GDM1 (cell line): ENCODE measurements at regions not wholly inside any gene's neighbourhood (a gene's known extent, or its start where the extent isn't known, plus 50 kb on each side); places are given as distances from the start of the nearest gene placed in this dataset.

Experiments used
- DNase-seq: peaks from one replicate; lab custom pipeline; 2025; lab: John Stamatoyannopoulos, UW

DNA sequence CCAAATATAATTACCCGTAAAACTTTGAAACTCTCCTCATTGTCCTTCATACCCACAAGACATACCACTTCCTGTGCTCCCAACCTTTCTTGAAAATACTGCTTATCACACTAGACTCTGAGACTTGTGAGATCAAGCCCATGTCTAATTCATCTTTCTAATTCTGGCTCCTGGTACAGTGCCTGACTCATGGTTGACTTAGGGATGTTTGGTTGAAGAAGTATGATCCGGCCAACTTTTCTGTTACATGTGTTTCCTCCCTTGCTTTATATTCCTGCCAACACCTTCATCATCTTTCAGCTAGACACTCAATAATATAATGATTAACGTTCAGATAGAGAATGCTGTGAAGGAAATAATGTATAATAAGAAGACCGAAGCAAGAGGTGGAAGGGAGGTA, 58.2 kb downstream of the MEX3B start:
- DNase-seq = no peak

DNA sequence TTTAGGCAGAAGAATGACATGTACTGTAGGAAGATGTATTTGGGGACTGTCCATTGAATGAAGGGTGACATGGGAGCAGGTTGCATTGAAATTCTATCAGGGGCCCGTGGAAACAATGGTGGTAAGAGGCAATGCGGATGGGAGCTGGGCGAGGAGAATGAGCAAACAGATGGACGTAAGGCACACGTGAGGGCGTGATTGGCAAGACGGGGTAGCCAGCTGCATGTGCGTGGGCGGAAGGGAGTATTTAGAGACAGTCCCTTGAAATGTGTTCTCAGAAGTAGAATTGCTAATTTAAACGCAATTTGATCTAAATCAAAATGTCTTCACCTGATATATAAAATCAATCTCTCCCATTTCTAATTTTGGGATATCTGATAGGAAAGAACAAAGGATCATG, 62.3 kb downstream of the MEX3B start:
- no peak for DNase-seq

DNA sequence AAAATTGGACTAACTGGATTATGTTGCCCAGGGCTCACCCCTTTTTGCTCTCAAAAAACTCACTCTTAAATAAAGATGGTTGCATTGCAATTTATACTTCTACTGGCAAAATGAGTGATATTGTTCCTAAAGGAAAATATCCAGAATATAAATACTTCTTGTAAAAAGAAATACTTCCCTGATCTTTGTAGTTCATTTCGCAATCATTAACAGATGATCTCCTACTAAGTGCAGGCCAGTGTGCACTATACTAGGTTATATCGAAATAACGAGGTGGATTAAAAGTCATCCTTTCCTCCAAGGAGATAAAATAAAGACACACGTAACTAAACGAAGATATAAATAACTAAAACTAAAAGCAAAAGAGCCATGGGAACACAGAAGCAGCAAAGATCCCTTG, 63.0 kb downstream of the MEX3B start:
- DNase-seq = no peak

DNA sequence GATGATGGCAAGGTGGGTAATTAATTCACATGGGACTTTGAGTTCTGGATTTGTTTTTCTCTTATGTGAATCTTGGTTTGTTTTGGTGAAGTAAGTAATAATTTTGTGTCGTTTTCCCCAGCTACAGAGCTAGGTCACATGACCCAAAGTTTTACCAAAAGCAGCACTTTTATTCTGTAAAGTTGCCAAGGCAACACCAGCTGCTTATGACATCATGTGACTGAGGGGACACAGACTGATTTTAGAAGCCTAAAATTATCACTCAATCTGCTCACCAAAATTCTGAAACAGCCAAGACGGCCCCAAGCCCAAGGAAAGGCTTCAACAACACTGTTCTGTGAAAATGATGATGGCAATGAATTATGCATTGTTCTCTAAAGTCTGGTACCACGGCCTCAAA, 63.9 kb downstream of the MEX3B start:
- no peak for DNase-seq

DNA sequence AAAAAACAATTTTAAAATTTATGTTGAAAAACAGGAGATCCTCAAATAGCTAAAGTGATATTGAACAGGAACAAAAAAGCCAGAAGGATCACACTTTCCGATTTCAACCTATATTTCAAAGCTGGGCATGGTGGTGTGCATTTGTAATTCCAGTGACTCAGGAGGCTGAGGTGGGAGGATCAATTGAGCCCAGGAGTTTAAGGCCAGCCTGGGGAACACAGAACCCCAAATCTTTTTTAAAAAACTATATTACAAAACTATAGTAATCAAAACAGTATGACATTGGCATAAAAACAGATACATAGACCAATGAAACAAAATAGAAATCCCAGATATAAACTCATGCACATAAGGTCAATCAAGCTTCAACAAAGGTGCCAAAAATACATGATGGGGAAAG, 68.4 kb downstream of the MEX3B start:
- no peak for DNase-seq

DNA sequence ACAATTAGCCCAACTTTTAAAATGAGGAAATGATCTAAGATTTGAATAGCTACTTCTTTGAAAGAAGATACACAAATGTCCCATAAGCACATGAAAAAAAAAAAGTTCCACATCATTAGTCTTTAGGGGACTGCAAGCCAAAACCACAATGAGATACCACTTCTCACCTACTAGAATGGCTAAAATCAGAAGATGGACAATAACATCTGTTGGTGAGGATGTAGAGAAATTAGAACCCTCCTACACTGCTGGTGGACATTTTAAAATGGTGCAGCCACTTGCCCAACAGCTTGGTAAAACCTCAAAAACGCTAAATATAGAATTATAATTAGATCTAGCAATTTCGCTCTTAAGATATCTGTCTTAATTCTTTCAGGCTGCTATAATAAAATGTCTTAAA, 77.1 kb downstream of the MEX3B start:
- DNase-seq = no peak

DNA sequence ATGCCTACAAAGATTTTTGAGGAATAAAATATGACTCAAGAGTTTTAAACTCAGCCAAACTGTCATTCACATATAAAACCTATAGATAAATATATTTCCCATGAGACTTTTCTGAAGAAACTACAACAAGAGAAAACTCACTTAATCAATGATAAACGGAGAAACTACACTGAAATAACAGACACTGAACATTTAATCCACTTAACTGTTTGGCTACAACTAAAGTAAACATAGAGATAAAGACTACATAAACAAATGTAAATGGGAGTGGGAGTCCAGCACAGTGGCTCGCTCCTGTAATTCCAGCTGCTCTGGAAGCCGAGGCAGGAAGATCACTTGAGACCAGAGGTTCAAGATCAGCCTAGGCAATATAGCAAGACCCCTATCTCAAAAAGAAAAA, 79.2 kb downstream of the MEX3B start:
- no peak for DNase-seq

DNA sequence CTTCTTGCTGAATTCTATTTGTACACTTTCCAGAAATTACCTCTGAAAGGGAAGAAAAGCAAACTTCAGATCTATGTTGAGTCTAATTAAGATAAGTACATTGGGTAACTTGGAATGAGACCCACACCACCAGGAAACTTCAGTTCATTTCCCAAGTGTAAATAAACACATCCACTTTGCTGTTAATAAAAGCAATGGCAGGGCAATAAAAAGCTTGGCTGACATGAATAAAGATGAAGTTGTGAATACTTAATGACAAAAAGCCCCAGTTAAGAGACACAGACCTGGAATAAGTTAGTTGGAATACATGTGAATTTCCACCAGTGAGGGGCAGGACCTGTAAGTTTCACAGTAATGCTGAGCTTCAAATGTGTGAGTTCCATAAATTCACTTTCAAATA, 83.3 kb downstream of the MEX3B start:
- no peak for DNase-seq

DNA sequence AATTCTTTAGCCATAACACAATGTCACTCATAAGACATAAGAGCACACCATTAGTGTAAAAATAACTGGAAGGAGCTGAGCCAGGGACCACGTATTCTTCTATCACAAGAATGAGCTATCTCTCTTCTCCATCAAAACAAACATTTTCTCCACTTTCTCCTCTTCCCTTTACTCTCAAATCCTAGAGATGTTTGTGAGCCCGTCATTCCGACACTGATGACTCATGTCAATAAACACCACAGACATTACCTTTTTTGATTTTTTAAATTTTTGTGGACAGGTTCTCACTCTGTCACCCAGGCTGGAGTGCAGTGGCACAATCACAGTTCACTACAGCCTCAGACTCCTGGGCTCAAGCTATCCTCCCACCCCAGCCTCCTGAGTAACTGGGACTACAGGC, 86.6 kb downstream of the MEX3B start:
- no peak for DNase-seq

DNA sequence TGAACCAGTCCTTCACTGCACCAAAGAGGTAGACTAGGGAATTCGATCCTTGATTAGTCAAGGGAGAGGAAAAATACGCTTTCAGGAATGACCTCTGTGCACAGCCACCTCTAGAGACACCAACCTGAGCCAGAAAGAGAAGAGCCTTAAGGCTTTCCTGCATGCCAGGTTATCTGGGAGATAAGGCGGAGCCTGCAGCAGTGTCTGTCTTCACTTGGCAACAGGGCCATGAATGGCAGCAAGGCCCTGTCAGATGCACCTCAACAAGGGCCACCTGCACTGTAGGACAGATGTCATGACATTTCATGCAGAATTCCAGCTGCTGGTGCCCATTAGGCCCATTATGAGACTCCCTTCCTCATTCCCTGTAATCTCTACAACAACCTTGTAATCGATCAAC, 88.1 kb downstream of the MEX3B start:
- no peak for DNase-seq

DNA sequence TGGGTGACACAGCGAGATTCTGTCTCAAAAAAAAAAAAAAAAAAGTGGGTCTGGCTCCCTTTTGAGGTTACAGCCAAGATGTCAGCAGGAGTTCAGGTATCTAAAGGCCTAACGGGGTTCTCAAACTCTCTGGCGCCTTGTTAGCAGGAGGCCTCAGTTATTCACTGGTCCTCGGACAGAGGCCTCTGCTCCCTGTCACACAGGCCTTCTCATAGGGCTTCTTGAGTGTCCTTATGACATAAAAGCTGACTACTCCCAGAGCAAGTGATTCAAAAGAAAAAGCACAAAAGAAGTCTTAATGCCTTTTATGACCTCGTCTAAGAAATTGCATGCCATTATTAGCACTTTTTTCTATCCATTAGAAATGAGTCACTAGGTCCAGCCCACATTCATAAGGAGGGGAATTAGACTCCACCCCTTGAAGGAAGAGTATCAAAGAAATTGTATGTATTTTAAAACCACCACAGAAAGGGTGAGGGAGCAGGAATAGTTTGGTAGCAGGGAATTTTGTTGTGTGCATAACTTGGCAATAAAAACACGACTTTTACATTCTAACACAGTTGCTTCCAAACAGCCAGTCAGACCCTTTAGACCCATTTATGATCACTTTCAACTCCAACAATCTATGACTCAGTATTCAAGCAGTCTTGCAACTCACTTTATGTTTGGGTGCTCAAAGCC, 90.3 kb downstream of the MEX3B start:
- no peak for DNase-seq

DNA sequence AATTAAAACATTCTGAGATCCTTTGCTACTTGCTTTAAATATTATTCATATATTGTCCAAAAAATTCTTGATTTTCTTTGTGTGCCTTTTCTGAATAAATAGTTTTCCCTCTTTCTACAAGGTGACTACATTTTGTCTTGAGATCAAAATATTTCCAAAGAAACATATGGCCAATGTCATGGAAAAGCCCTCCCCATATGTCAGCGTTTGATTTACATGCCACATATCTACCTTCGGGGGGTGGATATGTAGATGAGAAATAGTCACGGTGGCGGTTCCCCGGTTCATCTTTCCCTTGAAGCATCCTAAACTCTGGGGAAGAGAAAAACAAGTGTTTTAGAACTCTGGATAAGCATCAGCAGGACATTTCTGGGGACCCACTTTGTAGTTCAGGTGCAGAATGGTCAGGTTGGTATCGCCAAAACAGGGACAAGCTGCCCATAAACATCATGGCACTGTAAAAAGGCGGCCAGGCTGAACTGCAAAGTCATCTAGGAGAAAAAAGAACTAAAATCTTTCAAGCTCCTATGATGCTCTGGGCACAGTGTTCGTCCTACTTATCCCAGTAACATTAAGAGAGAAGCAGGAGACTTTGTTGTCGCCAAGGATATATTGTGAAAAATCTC, 91.5 kb downstream of the MEX3B start:
- no peak for DNase-seq

DNA sequence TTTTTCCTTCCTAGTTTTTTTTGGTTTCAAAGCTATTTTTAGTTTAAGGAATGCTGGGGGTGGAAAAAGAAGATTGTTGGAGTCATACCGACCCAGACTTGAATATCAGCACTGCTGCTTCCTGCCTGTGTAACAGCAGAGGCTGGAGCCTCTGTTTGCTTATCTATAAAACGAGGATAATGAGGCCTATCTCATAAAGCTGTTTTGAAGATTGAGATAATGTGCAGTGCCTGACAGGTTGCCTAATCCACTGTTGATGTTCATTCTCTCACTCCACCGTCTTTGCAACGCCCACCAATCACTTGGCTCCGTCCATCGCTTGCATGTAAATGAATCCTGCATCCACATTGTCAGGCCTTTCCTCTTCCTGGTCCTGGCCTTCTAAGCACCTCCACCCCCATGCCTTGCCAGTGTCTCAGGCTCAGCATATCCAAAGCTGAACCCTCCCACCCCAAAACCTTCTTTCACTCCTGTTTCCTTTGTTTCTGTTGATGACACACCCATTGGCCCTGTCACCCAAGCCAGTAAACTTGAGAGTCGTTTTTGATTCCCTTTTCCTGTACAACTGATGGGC, 94.9 kb downstream of the MEX3B start:
- DNase-seq = no peak

DNA sequence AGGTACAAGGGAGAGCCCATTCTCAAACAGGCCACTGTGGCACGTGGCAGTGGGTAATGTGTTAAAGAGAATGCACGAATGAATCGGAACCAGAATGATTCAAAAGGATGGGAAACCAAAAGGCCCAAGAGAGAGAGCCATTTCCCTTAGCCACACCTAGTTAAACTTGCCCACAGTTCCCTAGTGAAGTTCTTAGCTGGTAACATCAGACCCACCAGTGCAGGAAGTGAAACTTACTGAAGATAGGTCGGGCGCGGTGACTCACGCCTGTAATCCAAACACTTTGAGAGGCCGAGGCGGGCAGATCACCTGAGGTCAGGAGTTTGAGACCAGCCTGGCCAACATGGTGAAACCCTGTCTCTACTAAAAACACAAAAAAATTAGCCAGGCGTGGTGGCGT, 97.1 kb downstream of the MEX3B start:
- no peak for DNase-seq

DNA sequence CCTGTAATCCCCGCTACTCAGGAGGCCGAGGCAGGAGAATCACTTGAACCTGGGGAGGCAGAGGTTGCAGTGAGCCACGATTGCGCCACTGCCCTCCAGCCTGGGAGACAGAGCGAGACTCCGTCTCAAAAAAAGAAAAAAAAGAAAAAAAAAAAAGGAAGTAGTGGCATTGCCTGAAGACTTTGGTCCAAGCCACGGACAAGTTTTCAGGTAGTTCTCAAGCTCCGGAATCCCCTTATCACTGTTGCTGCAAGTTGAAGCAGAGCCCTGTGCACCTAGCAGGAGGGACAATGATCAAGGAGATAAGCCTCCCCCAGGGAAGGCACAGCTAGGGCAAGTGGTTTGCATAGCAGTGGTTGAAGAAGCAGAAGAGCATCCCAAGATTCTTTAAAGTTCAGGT, 97.6 kb downstream of the MEX3B start:
- DNase-seq = no peak

DNA sequence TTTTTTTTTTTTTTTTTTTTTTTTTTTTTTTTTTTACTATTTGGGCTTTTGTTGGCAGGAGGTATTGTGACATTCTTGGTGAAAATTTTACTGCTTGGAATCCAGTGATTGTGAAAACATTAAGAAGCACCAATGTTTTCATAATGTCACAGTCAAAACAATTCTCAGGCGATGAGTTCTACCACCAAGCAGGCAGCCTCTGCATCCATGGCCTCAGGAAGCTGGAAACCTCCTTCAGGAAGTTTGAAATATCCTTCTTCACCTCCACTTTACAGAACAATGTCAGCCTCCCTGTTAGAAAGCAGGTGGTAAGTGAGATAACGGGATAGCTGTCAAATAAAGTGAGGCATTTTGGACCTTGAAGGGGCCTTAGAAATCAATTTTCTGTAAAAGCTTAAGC, 98.3 kb downstream of the MEX3B start:
- DNase-seq = no peak

DNA sequence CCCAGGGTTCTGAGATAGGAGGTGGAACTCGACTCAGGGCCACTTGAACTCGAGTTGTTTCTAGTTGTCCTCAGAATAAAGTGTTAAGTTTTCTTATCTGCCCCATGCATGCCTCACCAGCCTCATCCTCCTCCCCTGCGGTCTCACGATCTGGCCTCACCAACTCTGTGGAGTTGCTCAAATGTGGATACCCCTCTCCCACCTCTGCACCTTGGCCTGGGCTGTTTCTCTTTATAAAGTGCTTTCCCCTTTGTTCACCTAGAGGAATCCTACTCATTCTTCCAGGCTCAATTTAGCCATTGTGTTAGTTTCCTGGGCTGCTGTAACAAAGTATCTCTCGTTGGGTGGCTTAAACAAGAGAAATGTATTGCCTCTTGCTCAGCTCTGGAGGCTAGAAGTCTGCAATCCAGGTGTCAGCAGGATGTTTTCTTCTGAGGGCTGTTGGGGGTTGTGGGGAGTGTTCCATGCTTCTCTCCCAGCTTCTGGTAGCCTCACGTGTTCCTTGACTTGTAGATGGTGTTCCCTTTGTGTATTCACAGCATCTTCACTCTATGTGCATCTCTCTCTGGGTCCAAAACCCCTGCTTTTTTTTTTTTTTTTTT, 100.7 kb downstream of the MEX3B start:
- peak; percentile 48 for DNase-seq

DNA sequence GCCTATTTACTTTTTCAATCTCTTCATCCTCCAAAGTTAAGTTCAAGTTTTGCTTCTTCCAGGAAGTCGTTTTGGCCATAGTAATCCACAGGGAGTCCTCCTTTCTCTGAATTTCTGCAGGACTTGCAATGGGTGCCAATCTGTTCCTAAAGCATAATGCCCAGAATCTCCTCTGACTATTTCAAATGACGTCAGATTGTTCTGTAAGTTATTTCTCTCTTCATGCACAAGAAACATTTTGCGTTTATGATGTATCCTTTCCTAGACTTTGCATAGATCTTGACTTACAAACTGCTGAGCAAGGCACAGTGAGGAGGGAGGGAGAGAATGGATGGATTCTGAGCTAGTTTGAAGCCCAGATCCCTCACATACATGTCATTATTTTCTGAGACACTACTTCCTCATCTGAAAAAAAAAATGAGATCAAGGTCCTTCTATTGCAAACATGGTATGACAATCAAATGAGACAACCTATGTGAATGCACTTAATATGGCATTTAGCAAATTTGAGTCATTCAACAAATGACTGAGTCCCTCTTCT, 103.1 kb downstream of the MEX3B start:
- DNase-seq = no peak

DNA sequence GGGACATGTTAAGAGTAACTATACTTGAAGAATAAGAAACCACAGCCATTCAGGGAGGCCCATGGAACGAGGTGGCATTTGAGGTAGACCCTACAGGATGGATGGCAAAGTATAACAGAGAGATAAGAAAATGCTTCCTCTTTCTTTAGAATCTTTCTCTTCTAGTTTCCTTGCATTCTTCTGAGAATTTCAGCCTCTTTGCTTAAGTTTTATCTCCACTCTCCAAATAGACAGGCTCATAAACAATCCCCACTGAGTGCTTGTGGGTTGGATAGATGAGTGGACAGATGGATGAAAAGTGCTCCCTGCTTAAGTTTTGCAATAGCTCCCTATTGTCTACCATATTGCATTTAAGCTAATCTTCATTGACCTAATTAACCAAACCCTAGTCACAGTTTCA, 103.7 kb downstream of the MEX3B start:
- DNase-seq = peak; percentile 91

DNA sequence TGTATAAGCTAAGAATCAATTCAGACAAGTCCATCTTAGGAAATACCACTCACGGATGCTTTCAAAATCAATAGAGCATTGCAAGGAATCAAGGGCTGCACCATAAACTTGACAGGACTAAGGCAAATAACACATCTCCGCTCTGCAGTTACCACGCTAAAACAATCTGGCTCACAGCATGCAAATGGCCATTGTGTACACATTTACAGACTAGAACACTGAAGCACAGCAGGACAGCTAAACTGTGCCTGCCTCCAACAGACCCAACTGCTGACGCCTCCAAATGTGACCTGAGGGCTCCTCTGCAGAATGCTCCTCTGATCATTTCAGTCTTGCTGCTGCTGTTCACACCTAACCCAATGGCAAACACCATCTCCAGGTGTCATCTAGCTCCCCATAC, 104.3 kb downstream of the MEX3B start:
- peak; percentile 38 for DNase-seq

DNA sequence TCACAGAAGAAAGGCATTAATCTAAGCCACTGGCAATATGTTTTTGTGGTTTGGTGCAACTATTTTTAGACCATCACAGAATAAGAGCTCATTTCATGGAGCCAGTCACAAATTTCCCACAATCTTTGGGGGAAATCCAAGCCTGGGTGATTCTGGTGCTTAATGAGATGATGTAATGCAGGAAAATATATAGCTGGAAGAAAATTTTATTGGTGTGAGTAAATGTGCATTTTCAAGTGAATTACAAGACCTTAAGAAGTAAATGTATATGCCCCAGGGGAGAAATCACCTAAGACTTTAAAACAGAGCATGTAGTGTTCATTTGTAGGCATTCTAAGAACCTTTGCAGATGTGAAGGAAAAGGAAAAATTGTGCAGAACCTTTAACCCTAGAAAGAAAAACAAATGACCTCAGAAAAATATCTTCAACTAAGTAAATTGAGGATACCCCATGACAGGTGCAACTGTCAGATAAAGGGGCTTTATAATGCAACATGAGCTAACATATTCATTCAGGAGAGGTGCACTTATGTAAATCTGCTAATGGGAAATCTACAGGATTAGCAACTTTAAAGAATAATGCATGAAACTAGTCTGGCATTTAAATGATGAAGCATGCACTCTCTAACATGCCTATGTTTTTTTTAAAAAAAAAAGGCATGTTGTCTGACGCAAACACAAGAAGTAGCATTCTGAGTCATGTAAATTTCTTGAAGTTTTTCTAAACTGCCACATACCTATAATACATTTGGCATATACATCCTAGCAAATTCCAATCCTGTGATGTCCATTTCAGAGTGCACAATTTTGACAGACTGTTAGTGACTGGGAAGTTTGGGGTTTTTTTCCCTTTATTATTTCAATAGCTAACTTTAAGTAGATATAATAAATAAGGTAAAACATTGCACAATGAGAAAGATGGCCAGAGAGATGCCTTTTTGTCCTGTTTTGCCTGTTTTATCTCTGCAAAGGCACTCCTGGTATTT, 105.1 kb downstream of the MEX3B start:
- no peak for DNase-seq
